G401 (cell line): ENCODE measurements at regions not wholly inside any gene's neighbourhood (a gene's known extent, or its start where the extent isn't known, plus 50 kb on each side); places are given as distances from the start of the nearest gene placed in this dataset.
"Not testable (repeated sequence)": the region's sequence is repeated elsewhere in the genome, so short reads cannot be mapped to it uniquely, and the experiment has no call there.

ENCODE experiments used
- DNase-seq: peaks from one replicate; pipeline ENCODE4 v3.0.0-alpha.2; 2015; ENCODE audit warnings: low spot score
- in situ Hi-C: cut with HindIII; loops from 2 replicates; pipeline ENCODE4 v1.10.0; 2016; ENCODE audit warnings: low sequenced_read_pairs, mixed read lengths

DNA sequence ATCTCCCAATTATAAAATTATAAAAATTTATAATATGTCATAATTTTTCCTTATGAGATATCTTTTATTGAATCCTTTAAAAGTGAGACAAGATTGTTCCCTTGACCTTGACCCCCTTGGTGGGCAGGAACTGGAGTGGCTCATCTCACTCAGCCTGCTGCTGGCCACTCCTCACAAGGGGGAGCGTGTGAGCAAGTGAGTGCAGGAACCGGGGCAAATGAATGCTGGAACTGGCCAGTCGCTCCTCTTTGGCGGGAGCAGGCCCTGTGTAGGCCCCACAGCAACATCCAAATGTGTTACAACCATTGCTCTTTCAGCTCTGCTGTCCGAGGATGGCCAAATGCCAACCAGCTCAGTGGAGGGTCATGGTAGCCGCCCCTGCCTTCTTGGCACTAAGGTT lies 178.8 kb downstream of the ETNK1 start:
- no peak for DNase-seq
- in situ Hi-C loops = no loop called here

DNA sequence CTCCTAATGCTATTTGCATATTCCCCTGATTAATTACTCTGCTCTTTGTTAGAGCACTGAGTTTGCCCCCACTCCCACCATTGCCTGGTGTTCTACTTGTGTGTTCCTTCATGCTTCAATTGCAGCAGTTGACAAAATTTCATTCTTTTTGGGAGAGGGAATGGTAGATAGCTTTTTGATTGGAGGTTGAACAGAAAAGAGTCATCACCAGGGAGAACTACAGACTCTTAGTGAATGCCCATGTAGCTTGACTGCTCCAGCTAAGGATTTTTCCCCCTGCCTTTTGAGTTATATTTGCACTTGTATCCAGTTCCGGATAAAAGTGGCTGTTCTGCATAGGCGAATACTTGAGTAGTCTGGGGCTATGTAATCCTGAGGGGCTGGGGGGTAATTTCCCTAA lies 183.9 kb downstream of the ETNK1 start:
- in situ Hi-C loops = no loop called here

DNA sequence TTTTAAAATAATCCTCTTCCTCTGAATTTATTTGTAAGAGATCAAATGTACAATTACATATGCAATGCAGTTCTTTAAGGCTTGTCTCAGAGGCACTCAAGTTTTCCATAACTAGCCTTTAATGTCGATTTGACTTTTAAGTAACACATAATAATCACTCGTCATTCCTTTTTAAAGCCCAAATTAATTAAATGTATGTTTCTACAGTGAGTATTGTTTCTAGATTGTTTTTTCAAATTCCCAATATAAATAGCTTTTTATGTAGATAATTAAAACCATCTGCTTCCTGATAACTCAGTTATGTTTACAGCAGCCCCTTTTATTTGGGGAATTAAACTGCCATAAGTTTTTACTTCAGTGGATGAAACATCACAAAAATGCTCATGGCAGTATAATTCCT lies 185.1 kb downstream of the ETNK1 start:
- in situ Hi-C loops = no loop called here
- no peak for DNase-seq

More for the DNA sequence above, 183.9 kb downstream of the ETNK1 start:
- no peak for DNase-seq

DNA sequence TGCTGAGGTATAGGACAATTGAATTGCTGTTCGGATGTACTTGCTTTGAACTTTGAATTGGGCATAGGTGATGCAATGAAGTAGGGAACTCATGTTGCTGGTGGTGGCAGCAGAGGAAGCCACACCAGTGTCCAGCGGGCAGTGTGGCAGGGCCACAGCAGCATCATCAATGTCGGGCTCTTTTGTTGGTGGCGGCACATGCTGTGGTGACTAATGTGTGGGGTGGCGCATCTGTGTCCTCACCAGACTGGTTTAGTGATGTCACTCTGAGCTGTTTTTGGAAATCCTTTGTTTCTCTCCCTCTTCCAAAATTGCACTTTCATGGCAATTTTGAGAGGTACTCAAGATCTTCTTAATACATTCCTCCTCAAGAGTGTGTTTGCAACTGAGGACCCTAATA lies 187.6 kb downstream of the ETNK1 start:
- no peak for DNase-seq
- in situ Hi-C loops = no loop called here

DNA sequence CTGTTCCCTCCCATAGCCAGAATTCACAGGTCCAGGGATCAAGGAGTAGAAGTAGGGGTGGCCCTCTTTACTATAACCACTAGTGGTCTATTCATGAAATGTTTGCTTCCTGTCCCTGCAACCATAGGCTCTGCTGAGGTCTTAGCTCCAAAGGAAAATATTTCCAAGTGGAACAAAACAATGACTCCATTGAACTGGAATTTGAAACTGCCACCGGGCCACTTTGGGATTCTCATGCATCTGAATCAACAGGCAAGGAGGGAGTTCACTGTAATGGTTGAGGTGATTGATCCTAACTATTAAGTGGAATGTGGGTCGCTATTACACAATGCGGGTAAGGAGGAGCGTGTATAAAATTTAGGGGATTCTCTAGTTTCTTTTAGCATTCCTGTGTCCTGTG lies 197.0 kb downstream of the ETNK1 start:
- DNase-seq = no peak
- in situ Hi-C loops = no loop called here

DNA sequence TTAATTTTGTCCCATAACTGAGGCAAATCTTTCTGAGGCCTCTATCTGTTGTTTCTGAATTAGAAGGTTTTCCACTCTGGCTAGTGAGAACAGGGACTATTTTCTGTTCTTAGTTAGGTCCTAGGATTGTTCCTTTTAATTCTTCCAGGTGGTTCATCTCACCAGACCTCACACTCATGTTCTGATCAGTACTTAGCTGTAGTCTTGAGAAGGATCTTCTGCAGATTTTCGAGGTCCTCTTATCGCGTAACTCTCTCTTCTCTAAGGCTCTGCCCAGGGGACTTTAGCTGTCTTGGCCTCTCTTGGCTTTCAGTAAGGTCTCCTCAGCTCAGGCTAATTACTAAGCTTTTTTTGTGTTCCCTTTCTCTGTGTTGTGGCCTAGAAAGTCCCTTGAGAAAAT lies 201.1 kb downstream of the ETNK1 start:
- in situ Hi-C loops = no loop called here
- DNase-seq = no peak

DNA sequence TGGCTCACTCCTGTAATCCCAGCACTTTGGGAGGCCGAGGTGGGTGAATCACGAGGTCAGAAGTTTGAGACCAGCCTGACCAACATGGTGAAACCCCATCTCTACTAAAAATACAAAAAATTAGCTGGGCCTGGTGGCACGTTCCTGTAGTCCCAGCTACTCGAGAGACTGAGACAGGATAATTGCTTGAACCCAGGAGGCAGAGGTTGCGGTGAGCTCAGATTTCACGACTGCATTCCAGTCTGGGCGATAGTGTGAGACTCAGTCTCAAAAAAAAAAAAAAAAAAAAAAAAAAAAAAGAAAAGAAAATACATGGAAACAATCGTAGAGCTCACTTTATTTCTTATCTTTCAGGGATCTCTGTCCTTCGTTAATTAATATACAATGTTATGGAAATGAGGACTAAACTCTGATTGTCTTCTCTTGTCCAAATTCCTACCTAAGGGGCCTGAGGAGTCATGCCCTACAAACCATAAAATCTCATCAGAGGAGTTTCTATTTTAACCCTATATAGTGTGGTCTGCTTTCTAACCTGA lies 201.5 kb downstream of the ETNK1 start:
- in situ Hi-C loops, DNase-seq: not testable (repeated sequence)

DNA sequence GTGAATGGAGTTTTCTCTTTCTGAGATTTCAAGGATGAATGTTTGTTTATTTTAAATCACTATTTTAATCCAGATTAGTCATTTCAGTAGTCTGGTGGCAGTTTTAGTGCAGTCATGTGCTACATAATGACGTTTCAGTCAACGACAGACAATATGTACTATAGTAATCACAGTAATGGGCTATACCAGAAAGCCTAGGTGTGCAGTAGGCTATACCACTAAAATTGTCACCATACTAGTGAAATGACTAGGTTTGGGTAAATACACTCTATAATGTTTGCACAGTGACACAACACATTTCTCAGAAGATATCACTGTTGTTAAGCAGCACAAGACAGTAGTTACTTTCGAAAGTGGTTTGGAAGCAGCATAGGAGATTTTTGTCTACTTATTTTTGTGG lies 203.1 kb downstream of the ETNK1 start:
- no peak for DNase-seq
- in situ Hi-C loops = no loop called here

DNA sequence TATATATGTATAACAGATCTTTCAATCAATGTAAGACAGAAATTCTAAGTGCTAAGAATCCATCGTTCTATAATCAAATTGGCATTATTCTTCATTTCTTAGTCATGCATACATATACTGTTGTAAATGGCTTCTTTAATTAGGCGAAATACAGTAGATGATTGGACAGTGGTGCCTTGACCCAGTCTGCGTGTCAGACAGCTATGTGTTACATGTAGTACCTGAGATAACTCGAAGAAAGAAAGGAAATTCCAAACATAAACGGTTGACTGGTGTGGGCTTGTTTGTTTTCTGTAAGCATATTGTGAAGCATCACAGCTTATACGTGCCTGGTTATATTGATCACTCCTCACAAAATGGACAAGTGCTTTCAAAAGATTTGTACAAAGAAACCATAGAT lies 210.5 kb downstream of the ETNK1 start:
- in situ Hi-C loops = no loop called here
- DNase-seq = no peak

DNA sequence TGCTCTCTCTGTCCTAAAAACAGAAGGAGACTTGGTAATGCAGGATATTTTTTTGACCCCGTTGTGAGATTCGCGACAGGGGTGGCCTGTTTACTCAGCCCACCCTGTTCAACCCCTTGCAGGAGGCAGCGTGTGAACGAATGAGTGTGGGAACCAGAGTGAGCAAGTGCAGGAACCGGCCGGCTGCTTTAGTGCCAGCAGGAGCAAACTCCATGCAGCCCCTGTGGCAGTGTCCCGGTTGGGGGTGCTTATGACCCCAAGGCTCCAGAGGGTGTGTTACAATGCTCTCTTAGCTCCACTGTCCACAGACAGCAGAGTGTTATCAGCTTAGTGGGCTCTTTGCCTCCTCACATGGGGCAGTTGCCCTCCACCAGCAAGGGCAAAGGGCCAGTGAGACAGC lies 225.2 kb downstream of the ETNK1 start:
- no peak for DNase-seq
- in situ Hi-C loops = no loop called here

DNA sequence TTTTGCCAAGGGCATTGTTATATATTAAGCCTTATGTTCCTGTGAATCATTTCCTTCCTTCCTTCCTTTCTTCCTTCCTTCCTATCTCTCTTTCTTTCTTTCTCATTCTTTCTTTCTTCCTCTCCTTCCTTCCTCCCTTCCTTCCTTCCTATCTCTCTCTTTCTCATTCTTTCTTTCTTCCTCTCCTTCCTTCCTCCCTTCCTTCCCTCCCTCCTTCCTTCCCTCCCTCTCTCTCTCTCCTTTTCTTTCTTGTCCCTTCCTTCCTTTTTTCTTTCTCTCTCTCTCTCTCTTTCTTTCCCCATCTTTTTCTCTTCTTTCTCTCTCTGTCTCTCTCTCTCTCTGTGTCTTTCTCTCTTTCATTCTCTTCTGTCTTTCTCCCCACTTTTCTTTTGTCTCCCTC lies 226.6 kb downstream of the ETNK1 start:
- in situ Hi-C loops = no loop called here
- DNase-seq = no peak

DNA sequence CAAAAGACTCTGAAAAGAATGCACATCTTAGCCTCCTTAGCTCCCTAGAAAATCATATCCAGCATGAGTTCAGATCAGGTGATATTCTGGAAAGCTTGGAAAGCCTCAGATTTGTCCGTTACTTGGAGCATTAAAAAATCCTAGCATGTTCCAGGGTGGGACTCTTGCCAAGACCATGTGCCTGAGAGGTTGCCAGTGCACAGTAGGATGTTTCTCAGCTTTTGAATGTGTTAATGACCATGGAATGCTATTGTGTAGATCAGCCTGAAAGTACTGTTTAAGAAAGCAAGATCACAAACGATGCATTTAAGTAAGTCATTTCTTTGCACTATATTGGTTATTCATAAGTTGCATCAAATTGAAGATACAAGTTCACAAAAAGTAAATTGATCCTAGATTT lies 230.5 kb downstream of the ETNK1 start:
- DNase-seq = peak; percentile 6
- in situ Hi-C loops = no loop called here

DNA sequence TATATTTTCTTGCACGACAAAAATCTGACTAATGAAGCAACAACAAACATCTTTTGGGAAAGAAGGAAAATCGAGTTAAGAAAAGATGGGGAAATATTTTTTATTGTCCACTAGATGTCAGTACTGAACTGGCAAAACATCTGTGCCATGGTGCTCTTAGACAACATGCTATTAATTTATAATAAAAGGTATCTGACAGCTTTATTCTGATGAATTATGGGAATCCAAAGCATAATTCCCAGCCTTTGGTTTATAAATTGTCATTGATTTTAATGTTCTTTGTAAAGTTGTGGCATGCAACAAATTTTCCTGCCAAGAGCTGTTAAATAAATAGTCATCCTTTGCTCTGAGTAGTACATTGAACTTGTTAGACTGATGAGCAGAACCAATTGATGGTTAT lies 231.2 kb downstream of the ETNK1 start:
- in situ Hi-C loops = no loop called here
- peak; percentile 19 for DNase-seq

DNA sequence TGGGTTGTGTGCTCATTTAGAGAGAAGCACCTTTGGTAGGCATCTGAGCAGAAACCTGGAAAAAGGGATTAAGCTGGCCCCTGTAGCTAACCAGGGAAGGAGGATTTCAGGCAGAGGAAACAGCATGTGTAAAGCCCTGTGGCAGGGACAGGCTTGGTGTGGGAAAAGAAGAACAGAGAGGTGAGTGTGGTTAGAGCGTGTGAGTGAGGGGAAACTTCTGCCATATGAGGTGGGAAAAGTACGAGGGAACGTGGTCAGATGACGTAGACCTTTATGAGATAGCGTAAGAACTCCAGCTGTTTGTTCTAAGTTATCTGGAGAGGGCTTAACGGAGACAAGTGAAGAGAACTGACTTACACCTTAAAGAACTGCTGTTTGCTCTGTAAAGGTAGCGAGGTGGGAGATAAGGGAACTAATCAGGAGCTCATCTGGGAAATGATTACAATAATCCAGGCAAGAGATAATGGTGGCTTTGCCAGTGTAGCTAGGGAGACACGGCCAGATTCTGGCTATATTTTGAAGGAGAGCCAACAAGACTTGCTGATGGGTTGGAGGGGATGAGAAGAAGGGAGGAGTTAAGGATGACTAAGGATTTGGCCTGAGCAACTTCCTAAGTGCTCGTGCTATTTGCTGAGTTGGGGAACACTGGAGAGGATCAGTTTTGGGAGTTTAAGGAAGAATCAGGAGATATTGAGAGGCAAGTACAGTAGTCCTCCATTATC lies 234.0 kb downstream of the ETNK1 start:
- DNase-seq = no peak
- in situ Hi-C loops = no loop called here

DNA sequence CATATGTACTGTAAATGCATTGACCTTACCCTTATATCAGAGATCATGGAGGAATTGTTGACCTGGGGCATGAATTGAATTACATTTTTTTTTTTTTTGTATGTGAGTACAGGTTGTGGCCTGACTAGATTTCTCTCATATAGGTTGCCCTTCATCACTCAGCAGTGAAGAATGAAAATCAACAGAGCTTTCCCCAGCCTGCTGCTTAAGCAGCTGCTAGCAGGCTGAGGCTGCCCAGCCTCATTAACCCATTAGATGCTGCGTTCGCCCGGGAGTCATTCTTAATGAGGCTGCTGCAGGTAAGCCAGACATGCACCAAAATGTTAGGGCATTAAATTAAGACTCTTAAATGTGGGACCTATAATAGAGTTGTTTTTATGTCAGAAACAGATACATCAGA lies 236.0 kb downstream of the ETNK1 start:
- no peak for DNase-seq
- in situ Hi-C loops = no loop called here

DNA sequence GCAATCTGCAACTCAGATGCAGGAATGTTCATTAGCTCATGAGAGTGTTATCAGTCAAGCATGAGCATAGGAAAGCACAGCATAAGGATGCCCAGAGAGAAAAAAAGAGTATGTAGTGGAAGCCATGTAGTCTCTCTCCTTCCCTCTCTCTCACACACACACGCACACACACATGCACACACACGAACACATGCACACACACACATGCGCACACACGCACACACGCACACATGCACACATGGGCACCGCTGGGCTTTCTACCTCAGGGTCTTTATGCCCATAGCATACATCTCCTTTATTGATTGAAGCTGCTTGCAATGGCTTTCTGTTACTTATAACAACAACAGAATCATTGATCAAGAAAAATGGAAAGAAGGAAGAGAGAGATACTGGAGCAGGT lies 240.9 kb downstream of the ETNK1 start:
- in situ Hi-C loops = no loop called here
- DNase-seq = no peak

DNA sequence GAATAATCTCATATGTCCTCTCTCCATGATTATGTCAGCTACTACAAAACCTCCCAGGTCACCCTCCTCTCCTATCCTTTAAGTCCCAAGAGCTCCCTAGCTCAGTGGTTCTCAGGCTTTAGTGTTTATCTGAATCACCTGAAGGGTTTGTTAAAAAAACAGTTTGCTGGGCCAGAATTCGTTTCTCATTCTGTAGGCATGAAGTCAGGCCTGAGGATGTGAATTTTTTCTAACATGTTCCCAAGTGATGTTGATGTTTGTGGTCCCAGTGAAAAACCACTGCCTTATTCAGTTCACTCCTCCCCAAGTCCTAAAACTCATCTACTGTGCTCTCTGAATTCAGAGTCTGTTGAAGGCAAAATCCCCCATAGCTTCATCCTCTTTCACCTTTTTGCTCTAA lies 241.4 kb downstream of the ETNK1 start:
- in situ Hi-C loops = no loop called here
- DNase-seq = no peak

DNA sequence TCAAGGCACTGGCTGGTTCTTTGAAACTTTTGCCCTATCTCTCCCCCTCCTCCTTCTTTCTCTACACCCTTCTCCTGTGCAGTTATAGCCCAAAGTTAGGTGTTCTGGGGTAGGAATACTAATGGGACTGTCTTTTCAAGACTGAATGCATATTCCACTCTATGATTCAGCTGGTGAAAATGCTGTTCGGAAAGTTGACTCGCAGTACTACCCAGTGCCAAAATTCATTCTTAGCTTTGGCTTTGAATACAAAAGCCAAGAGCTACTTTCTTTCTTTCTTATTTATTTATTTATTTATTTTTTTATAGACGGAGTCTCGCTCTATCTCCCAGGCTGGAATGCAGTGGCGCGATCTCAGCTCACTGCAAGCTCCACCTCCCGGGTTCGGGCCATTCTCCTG lies 249.2 kb downstream of the ETNK1 start:
- in situ Hi-C loops = no loop called here
- no peak for DNase-seq

DNA sequence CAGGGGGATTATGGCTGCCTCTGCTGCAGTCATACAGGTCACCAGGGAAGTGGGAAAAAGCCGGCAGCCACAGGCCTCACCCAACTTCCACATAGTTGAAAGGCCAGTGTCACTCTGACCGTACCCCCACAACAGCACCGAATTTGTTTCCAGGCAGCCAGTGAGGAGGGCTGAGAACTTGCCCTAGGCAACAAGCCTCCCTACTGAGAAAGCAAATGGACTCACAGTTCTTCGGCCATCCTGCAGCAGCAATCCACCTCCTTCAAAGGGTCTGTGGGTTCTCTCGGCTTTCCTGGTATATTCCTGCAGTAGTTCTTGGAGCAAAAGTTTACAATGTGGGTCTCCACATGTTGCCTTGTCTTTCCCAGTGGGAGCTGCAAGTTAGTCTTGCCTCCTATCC lies 251.3 kb downstream of the ETNK1 start:
- in situ Hi-C loops = no loop called here
- no peak for DNase-seq

DNA sequence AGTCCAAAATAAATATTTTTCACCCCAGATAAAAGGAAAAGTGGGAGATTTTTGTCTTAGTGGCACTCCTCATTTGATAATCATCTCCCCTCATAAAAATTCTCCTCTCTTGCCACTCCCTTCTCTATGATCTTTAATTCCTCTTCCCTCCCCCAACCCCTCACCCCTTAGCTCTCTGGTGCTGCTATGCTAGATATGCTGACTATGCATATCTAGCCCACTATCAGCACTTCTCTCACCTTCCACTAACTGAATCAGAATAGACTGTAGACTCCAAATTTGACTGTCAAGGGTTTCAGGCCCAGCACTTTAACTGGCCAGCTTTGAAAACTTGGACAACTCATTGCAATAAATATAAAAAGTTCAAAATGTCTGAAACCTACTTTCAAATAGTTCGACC lies 254.2 kb downstream of the ETNK1 start:
- no peak for DNase-seq
- in situ Hi-C loops = no loop called here

DNA sequence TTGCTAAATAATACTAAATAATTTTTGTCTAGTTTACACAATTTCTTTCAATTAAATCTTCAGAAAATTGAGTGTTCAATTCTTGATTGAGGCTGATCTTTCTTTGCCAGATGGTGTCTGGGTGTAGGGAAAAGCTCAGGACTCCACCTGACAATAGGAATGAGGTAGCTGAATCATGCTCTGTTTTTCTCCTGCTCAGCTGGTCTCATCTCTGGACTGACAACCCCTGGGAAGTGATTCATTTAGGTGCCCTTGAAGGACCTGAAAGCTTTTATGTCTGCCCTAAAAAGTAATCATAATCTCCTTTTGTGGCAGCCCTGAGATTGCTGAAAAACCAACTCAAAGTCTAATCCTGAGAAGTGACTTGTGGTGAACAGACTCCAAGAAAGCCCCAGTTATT lies 255.4 kb downstream of the ETNK1 start:
- in situ Hi-C loops = no loop called here
- no peak for DNase-seq
